HG03196 (cell line): ENCODE measurements at regions not wholly inside any gene's neighbourhood (a gene's known extent, or its start where the extent isn't known, plus 50 kb on each side); places are given as distances from the start of the nearest gene placed in this dataset.
"Not testable (repeated sequence)": the region's sequence is repeated elsewhere in the genome, so short reads cannot be mapped to it uniquely, and the experiment has no call there.

Source experiments
- ATAC-seq: cut with Tn5 transposase; IDR thresholded peaks from one replicate; pipeline ENCODE4 v1.9.1; 2021; ENCODE audit not compliant: unreplicated experiment

- ATAC-seq = no peak
These were observed 306.2 kb downstream of the IPMK start for GRCh38 chr10:57961487-57961886.

DNA sequence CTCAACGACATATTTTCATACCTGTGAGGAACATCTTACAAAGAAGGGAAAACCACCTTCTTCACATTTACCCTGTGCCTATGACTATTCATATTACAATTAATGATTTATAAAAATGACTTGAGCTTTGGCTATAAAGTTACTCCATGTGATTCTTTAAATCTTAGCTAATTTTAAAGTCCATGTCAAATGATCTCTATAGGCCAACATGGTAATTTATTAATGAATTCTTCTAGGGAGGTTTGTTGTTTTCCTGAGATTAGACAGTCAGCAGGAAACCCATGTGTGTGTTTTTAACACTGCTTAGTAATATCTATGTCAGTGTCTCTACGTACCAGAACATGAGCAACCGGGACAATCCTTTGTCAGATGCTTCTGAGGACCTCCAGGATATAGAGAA, 307.3 kb downstream of the IPMK start:
- no peak for ATAC-seq

DNA sequence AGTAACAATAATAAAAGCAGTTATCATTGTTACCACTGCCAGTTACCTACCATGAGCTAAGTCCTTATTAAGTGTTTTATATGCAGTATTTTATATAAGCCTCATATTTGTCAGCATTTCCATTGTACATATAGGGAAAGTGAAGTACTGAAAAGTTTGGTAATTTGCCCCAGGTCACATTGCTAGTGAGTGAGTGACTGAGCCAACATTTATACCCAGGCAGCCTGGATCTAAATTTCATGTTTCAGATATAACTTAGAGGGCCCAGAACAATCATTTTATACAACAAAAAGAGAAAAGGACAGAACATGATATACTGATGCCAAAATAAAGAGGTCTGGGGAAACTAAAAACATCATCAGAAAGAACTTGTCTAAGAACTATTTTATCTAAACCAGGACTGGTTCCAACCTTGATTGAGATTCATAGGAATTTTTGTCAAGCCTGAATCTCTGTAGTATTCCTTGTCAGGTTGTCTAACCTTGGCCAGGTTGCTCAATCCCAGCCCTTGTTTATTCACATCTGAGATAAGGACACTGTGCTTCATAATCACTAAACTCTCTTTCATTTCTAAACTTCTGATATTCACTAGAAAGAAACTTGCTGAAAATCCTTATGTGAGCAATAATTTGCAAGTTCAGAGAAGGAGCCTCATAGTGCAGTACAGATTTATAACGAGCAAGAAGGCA, 308.2 kb downstream of the IPMK start:
- no peak for ATAC-seq

DNA sequence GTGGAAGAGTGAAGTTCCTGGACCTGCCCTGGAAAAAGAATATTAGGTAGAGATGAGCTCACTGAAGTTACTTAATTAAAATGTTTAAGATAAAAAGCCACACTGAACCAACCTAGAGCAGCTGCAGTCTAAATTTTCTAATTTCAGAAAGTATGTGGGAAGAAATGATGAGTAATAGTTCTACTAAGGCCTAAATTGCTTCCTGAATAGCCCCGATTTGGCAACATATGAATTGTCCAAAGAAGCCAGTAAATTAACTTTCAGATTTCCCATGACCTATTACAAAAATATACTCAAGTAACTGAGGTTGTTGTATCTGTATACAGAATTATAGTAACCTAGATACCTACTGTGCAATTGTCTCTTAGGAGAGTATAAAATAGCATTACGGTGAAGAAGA, 312.6 kb downstream of the IPMK start:
- no peak for ATAC-seq

DNA sequence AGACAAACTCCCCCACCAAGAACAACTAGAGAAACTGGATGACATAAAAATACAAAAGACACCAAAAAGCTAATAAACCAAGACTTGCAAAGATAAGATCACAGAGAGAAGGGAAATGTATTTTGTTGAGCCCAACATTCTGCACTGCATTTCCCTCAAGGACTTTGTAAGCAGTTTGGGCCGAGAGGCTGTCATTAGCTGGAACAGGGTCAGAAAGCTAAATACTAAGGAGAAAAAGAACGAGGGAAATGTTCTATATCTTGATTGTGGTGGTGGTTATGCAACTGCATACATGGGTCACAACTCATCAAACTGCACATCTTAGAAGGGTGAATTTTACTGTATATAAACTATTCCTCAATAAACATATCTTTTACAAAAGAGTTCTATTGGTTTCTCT, 315.0 kb downstream of the IPMK start:
- no peak for ATAC-seq

- no peak for ATAC-seq
These were observed 317.2 kb downstream of the IPMK start for GRCh38 chr10:57950442-57950974.

DNA sequence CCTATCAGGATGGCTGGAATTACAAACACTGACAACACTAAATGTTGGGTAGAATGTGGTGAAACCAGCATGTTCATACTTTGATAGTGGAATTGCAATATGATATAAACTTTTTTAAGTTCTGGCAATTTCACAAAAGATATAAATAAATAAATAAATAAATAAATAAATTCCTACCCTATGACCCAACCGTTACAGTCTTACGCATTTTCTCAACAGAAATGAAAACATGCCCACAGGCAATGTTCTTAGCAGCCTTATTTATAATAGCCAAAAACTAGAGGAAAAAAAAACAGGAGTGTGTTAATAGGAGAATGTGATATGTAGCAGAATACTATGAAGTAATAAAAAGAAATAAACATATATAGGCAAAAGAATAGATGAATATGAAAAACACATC, 318.9 kb downstream of the IPMK start:
- ATAC-seq = no peak

- ATAC-seq = no peak
These were observed 320.9 kb downstream of the IPMK start for GRCh38 chr10:57946833-57947232.

DNA sequence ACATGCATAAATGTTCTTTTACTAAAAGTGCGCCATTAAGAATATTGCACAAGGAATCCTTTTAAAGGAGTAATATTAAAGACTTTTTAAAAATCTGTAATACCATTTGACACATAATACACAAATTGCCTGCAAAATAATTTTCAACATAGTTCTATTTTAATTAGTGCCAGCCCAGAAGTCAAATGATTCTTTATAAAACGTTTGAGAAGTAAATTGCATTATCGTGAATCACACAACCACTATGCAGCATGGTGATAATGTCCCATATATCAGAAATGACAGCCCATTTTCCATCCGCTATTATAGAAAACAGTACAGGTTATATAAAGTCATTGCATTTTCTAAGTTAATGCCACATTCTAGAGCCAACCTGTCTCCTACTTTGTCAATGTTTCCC, 324.0 kb downstream of the IPMK start:
- no peak for ATAC-seq

GRCh38 chr10:57925045-57925444, 342.6 kb downstream of the IPMK start:
- ATAC-seq = no peak

DNA sequence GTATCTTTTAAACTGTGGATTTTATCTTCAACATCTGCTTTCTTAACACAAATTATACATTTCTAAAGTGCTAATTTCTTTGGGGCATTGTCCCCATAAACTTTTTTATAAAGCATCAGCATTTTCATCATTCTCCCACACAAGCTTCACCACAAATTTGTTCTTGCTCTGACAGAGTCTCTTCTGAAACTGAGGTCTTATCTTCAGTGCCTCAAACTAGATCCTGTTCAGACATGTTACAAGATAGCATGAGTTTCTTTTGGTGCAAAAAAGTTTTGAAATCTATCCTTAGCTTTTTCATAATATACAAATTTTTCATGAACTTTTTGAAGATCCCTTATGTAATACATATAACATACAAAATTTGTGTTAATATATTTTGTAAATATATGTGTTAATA, 346.6 kb downstream of the IPMK start:
- ATAC-seq = no peak

DNA sequence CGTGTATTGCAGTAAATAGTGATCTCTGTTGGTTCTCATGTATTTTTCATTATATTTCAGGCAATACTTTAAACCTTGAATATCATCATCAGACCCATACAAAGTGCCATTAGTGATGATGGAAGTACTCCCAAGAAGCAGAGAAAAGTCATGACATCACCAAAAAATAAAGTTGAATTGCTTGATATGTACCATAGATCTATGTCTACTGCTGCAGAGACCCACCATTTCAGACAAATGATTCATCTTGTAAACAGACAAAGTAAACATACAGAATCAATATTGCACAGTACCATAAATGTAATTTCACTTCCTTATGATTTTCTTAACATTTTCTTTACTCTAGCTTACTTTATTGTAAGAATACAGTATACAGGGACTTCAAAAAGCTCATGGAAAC, 347.8 kb downstream of the IPMK start:
- ATAC-seq = no peak

GRCh38 chr10:57917019-57917418, 350.7 kb downstream of the IPMK start:
- no peak for ATAC-seq

DNA sequence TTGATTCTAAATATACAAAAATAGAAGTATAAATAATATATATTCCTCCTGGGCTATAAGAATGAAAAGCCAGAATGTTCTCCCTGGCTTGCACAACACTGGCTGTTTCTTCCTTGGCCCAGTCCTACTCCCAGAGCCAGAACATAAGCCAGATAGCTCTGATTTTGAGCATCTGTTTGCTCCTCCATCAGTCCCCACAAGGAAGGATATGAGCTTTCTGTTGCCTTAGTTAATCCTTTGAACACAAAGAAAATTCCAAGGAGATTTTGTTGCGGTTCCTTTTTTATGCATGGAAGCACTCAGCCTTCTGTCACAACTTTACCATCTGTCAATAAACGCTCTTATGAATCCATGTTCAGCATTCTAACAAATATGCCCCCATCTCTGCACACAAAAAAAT, 361.8 kb downstream of the IPMK start:
- ATAC-seq = no peak

DNA sequence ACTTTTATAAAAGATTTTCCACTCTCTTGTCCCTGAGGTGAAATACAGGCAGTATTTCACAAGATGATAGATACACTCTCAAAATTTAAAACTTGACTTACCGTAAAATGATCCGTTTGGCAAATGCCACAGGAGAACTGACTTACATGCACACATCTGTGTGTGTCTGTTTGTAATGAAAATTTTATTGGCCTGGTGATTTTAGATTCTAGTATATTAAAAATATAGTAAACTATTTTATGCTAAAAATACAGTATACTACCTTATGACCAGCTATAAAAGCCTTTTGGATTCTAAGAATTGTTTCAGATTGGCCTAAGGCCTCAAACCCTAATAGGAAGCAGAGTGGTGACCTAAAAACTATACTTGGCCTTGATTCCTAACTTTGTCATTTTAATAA, 362.7 kb downstream of the IPMK start:
- no peak for ATAC-seq

- no peak for ATAC-seq
These were observed 369.5 kb downstream of the IPMK start for GRCh38 chr10:57898231-57898630.

GRCh38 chr10:57897611-57898010, 370.1 kb downstream of the IPMK start:
- no peak for ATAC-seq

GRCh38 chr10:57894361-57894760, 373.3 kb downstream of the IPMK start:
- no peak for ATAC-seq

DNA sequence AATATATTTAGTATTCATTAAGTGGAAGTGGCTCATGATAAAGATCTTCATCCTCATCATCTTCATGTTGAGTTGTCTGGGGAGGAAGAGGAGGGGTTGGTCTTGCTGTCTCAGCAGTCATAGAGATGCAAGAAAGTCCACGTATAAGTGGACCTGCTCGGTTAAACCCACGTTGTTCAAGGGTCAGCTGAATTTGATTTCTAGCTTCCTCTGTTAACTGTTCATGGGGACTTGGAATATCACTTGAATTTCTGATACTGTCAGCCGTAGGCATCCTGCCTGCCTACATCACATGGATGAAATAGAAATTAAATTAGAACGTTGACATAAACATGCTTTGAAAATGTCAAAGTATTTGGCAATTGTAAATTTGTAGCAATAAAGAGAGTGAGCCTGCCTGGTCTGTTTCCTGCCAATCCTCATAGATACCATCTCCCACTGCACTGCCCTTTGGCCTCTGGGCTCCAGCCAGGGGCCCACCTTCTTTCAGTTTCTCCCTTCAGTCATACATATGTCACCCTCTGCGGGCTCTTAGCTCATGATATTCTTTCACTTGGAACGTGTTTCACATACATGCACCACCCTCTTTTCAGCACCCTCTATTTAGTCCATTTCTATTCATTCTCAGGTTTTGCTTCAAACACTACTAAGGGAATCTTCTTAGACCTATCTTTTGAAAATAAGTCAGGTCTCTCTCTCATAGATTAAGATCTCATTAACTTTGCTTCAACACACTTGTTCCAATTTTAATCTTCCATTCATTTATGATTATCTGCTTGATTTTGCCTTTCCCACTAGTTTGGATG, 376.3 kb downstream of the IPMK start:
- no peak for ATAC-seq

DNA sequence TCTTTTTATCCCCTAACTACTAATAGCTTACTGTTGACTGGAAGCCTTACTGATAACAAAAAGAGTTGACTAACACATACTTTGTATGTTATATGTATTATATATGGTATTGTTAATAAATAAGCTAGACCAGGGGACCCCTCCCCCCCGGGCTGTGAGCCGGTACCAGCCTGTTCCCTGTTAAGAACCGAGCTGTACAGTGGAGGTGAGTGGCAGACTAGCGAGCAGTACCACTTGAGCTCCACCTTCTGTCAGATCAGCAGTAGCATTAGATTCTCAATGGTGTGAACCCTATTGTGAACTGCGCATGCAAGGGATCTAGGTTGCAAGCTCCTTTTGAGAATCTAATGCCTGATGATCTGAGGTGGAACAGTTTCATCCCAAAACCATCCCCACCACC, 377.0 kb downstream of the IPMK start:
- ATAC-seq = no peak

GRCh38 chr10:57885618-57885968, 382.1 kb downstream of the IPMK start:
- not testable (repeated sequence) for ATAC-seq

- ATAC-seq = no peak
These were observed 382.6 kb downstream of the IPMK start for GRCh38 chr10:57884965-57885617.
